SK-N-SH treated with all-trans-retinoic acid at 6 μM for 48 hours (cell line): ENCODE measurements at regions not wholly inside any gene's neighbourhood (a gene's known extent, or its start where the extent isn't known, plus 50 kb on each side); places are given as distances from the start of the nearest gene placed in this dataset.

Experiments
- CREB5 ChIP-seq: fragments of 250-450 bp; sonication (Bioruptor Pico); IDR thresholded peaks from 2 replicates; pipeline ENCODE4 v1.5.1; 2020; ENCODE audit warnings: low read depth, mild to moderate bottlenecking, moderate library complexity
- ESRRG ChIP-seq: fragments of 250-450 bp; sonication (Bioruptor Pico); IDR thresholded peaks from 2 replicates; pipeline ENCODE4 v1.6.1; 2021; ENCODE audit warnings: mild to moderate bottlenecking
- OSR1 ChIP-seq: fragments of 250-450 bp; sonication (Bioruptor Pico); IDR thresholded peaks from 2 replicates; pipeline ENCODE4 v1.8.0; 2022; ENCODE audit warnings: moderate library complexity, mild to moderate bottlenecking, inconsistent platforms
- PPARA ChIP-seq: fragments of 250-450 bp; sonication (Bioruptor Pico); IDR thresholded peaks from 2 replicates; pipeline ENCODE4 v1.5.0; 2020; ENCODE audit warnings: mild to moderate bottlenecking, borderline replicate concordance
- TSHZ2 ChIP-seq: fragments of 250-450 bp; sonication (Bioruptor Pico); IDR thresholded peaks from 2 replicates; pipeline ENCODE4 v1.5.0; 2020; ENCODE audit warnings: mild to moderate bottlenecking, moderate library complexity
- ZFP30 ChIP-seq: fragments of 450-650 bp; formaldehyde crosslinking; IDR thresholded peaks from 2 replicates; pipeline ENCODE4 v1.5.0; 2022; ENCODE audit warnings: mild to moderate bottlenecking, moderate library complexity

GRCh38 chr2:189233527-189233926 is 54.0 kb upstream of the COL5A2 start:
- TF ChIP-seq OSR1: no peak
- no peak for TF ChIP-seq ESRRG (CRISPR knock-in tag)
- no peak for TF ChIP-seq CREB5 (CRISPR knock-in tag)
- TF ChIP-seq ZFP30 (CRISPR knock-in tag): no peak
- TF ChIP-seq TSHZ2 (CRISPR knock-in tag): no peak
- TF ChIP-seq PPARA: no peak
